Myocyte (in vitro differentiated cells): ENCODE measurements at regions not wholly inside any gene's neighbourhood (a gene's known extent, or its start where the extent isn't known, plus 50 kb on each side); places are given as distances from the start of the nearest gene placed in this dataset.
"Not testable (repeated sequence)": the region's sequence is repeated elsewhere in the genome, so short reads cannot be mapped to it uniquely, and the experiment has no call there.

Source experiments
- DNase-seq: peaks from one replicate; pipeline ENCODE4 v3.0.0-alpha.2; 2012; ENCODE audit warnings: low read depth

- DNase-seq = not testable (repeated sequence)
Measured at GRCh38 chr3:198147213-198147612, 187.2 kb downstream of the LMLN start.

GRCh38 chr3:198147993-198148392, 188.0 kb downstream of the LMLN start:
- DNase-seq = not testable (repeated sequence)

GRCh38 chr3:198149904-198150303, 189.9 kb downstream of the LMLN start:
- DNase-seq = not testable (repeated sequence)

GRCh38 chr3:198151867-198152266, 191.8 kb downstream of the LMLN start:
- not testable (repeated sequence) for DNase-seq

- DNase-seq = not testable (repeated sequence)
Measured at GRCh38 chr3:198155771-198156170, 195.8 kb downstream of the LMLN start.

GRCh38 chr3:198157231-198157868, 197.3 kb downstream of the LMLN start:
- DNase-seq = not testable (repeated sequence)

- DNase-seq = not testable (repeated sequence)
Measured at GRCh38 chr3:198158007-198158406, 198.0 kb downstream of the LMLN start.

- DNase-seq = peak; percentile 33
Measured at GRCh38 chr3:198167339-198168039, 207.5 kb downstream of the LMLN start.

GRCh38 chr3:198170781-198171180, 210.8 kb downstream of the LMLN start:
- not testable (repeated sequence) for DNase-seq

- DNase-seq = not testable (repeated sequence)
Measured at GRCh38 chr3:198173080-198173479, 213.1 kb downstream of the LMLN start.

GRCh38 chr3:198173929-198174574, 214.0 kb downstream of the LMLN start:
- DNase-seq = not testable (repeated sequence)
